Esophagus squamous epithelium (tissue), 5 donors: ENCODE measurements at regions not wholly inside any gene's neighbourhood (a gene's known extent, or its start where the extent isn't known, plus 50 kb on each side); places are given as distances from the start of the nearest gene placed in this dataset.

Experiments
- DNase-seq: peaks from one replicate; lab custom pipeline; 2025; lab: John Stamatoyannopoulos, UW
- H3K27ac ChIP-seq, 4 donors: fragments of 200-600 bp; sonication (generic); one replicate each; pipeline ENCODE4 v1.5.1; 2016 to 2019; ENCODE audit warnings: mild to moderate bottlenecking in 1 of 4
- H3K27me3 ChIP-seq, 4 donors: fragments of 200-600 bp; sonication (generic); 1 replicate in 3 of 4; 2 replicates in 1 of 4; pipeline versions ENCODE4 v1.5.1 to v1.6.0; 2017 to 2021; ENCODE audit warnings: antibody characterized with exemption in 1 of 4
- H3K36me3 ChIP-seq, 3 donors: fragments of 200-600 bp; sonication (generic); one replicate each; pipeline ENCODE4 v1.5.1; 2016 to 2019
- H3K4me1 ChIP-seq, 3 donors: fragments of 200-600 bp; sonication (generic); one replicate each; pipeline ENCODE4 v1.5.1; 2017 to 2019
- H3K4me3 ChIP-seq, 4 donors: fragments of 200-600 bp; sonication (generic); 1 replicate in 3 of 4; 2 replicates in 1 of 4; pipeline ENCODE4 v1.5.1; 2016 to 2019; ENCODE audit warnings: mild to moderate bottlenecking in 2 of 4, moderate library complexity in 1 of 4
- H3K9me3 ChIP-seq, 3 donors: fragments of 200-600 bp; sonication (generic); one replicate each; pipeline ENCODE4 v1.5.1; 2016 to 2019
- POLR2A ChIP-seq, 4 donors: fragments of 450-650 bp; IDR thresholded peaks; one replicate each; pipeline ENCODE4 v1.6.1; 2017; ENCODE audit warnings: antibody characterized with exemption in 4 of 4, mild to moderate bottlenecking in 4 of 4, moderate library complexity in 3 of 4
- WGBS, 2 donors: methylation state at CpG; one replicate each; pipeline ENCODE4 v1.1.5; 2018; 5-methylcytosine and 5-hydroxymethylcytosine counted together
- intact Hi-C: fragments of 100-400 bp; cut with DNase I; formaldehyde crosslinking; loops from one replicate; pipeline ENCODE4 v1.15.0; 2022
- TF ChIP-seq, protein P1 (sequence below), 6 experiments: fragments of 450-650 bp in 4 of 6; fragments of 200-600 bp in 2 of 6; sonication (generic) in 2 of 6; IDR thresholded peaks; one replicate each; pipeline ENCODE4 v1.5.1; 2016 to 2019; ENCODE audit warnings: antibody characterized with exemption in 6 of 6, mild to moderate bottlenecking in 4 of 6, moderate library complexity in 4 of 6
- donor health status: DM: yes; HTN: yes; CAD: no.

- Histone ChIP-seq H3K9me3 (no peaks in the 10 kb centered on the region), H3K4me3 (no peak overlapping the region), H3K27ac (no peak overlapping the region), H3K27me3 (no peaks in the 10 kb centered on the region), H3K36me3 (no peaks in the 10 kb centered on the region), H3K4me1 (peaks cover 0 to 6% (median 0%) of the 10 kb centered on the region in 3 donors)
- WGBS, 2 donors, result 83 to 89% methylated on average over 5 of the region's 5 CpGs
- intact Hi-C loops, result no loop called here
- TF ChIP-seq, protein P1, sequence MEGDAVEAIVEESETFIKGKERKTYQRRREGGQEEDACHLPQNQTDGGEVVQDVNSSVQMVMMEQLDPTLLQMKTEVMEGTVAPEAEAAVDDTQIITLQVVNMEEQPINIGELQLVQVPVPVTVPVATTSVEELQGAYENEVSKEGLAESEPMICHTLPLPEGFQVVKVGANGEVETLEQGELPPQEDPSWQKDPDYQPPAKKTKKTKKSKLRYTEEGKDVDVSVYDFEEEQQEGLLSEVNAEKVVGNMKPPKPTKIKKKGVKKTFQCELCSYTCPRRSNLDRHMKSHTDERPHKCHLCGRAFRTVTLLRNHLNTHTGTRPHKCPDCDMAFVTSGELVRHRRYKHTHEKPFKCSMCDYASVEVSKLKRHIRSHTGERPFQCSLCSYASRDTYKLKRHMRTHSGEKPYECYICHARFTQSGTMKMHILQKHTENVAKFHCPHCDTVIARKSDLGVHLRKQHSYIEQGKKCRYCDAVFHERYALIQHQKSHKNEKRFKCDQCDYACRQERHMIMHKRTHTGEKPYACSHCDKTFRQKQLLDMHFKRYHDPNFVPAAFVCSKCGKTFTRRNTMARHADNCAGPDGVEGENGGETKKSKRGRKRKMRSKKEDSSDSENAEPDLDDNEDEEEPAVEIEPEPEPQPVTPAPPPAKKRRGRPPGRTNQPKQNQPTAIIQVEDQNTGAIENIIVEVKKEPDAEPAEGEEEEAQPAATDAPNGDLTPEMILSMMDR (IDR thresholded peaks at IDR 0.05), result no peak
- no peak for TF ChIP-seq POLR2A (IDR thresholded peaks at IDR 0.05)
- no peak for DNase-seq
Measured at GRCh38 chr4:26183017-26183416, 137.8 kb upstream of the RBPJ start.

DNA sequence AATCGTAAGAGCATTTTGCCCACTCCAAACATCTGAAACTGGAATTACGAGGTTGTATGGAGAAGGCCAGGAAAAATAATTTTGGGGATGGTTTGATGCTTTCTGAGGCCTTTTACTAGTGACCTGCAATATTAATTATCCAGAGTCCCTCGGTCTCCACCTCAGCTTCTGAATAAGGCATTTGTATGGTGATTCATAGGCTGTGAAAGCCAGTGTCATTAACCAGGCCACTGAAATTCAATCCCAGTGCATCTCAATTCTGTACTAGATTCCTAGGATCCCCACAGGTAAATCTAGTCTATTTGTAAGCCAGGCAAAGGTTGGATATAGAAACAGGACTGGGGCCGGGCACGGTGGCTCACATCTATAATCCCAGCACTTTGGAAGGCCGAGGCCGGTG, 135.4 kb upstream of the RBPJ start:
- Histone ChIP-seq H3K4me1 (no peaks in the 10 kb centered on the region), H3K9me3 (no peaks in the 10 kb centered on the region), H3K27ac (no peak overlapping the region), H3K27me3 (no peaks in the 10 kb centered on the region), H3K36me3 (no peaks in the 10 kb centered on the region), H3K4me3 (no peak overlapping the region)
- WGBS, 2 donors, result 91 to 95% methylated on average over 3 to 7 of the region's 7 CpGs
- no peak for TF ChIP-seq POLR2A (IDR thresholded peaks at IDR 0.05)
- TF ChIP-seq, protein P1 (IDR thresholded peaks at IDR 0.05), result no peak
- intact Hi-C loops, result no loop called here
- no peak for DNase-seq

DNA sequence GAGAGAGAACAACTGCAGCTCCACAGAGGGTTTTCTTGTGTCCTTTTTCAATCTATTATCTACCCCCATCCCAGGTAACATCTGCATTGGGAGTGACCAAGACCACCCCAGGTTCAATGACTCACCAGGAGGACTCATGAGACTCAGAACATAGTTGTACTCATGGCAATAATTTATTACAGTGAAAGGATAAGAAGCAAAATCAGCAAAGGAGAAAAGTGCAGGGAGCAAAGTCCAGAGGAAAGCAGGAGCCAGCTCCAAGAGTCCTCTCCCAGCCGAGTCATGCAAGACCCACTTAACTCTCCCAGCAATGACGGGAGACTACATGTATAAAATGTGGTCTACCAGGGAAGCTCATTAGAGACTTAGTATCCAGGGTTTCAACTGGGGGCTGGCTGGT, 129.5 kb upstream of the RBPJ start:
- Histone ChIP-seq H3K9me3 (no peaks in the 10 kb centered on the region), H3K27me3 (no peaks in the 10 kb centered on the region), H3K4me1 (no peaks in the 10 kb centered on the region), H3K4me3 (no peak overlapping the region), H3K36me3 (no peaks in the 10 kb centered on the region), H3K27ac (no peak overlapping the region)
- DNase-seq, result no peak
- TF ChIP-seq POLR2A (IDR thresholded peaks at IDR 0.05), result no peak
- TF ChIP-seq, protein P1 (IDR thresholded peaks at IDR 0.05), result no peak
- intact Hi-C loops, result no loop called here
- WGBS, 2 donors, result 80 to 87% methylated on average over 2 of the region's 2 CpGs

- intact Hi-C loops, result no loop called here
- no peak for DNase-seq
- Histone ChIP-seq H3K4me1 (peaks cover 0 to 11% (median 4%) of the 10 kb centered on the region in 3 donors), H3K27ac (no peak overlapping the region), H3K36me3 (no peaks in the 10 kb centered on the region), H3K27me3 (no peaks in the 10 kb centered on the region), H3K4me3 (no peak overlapping the region), H3K9me3 (no peaks in the 10 kb centered on the region)
- TF ChIP-seq, protein P1 (IDR thresholded peaks at IDR 0.05), result no peak
- TF ChIP-seq POLR2A (IDR thresholded peaks at IDR 0.05), result no peak
- 60 to 65% methylated on average over 9 of the region's 9 CpGs for WGBS, 2 donors
Measured at GRCh38 chr4:26192899-26193869, 127.6 kb upstream of the RBPJ start.

DNA sequence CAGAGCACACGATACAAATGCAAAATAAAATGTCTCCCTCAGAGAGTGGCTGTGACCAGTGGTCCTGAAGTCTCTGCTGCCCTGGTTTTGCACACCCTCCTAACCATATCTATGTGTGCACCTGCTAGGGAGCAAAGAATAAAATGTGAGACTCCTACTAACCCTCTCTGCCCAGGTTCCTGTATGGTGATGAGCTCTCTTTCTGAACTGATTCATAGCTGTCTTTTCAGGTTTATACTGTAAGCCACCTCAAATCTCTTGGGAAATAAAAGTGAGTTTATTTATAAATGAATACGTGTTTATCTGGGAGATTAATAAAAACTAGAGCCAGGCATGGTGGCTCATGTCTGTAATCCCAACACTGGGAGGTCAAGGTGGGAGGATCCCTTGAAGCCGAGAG, 126.0 kb upstream of the RBPJ start:
- TF ChIP-seq POLR2A (IDR thresholded peaks at IDR 0.05), result no peak
- TF ChIP-seq, protein P1 (IDR thresholded peaks at IDR 0.05), result no peak
- H3K27ac ChIP-seq, result no peak overlapping the region
- no peak overlapping the region for H3K4me3 ChIP-seq
- DNase-seq, result no peak
- intact Hi-C loops, result no loop called here
- 76 to 83% methylated on average over 2 to 3 of the region's 3 CpGs for WGBS, 2 donors
- no peaks in the 10 kb centered on the region for H3K9me3 ChIP-seq
- no peaks in the 10 kb centered on the region for H3K27me3 ChIP-seq
- peaks cover 0 to 11% (median 4%) of the 10 kb centered on the region in 3 donors for H3K4me1 ChIP-seq
- no peaks in the 10 kb centered on the region for H3K36me3 ChIP-seq
